ENCODE measurements at regions not wholly inside any gene's neighbourhood (a gene's known extent, or its start where the extent isn't known, plus 50 kb on each side); places are given as distances from the start of the nearest gene placed in this dataset.

DNA sequence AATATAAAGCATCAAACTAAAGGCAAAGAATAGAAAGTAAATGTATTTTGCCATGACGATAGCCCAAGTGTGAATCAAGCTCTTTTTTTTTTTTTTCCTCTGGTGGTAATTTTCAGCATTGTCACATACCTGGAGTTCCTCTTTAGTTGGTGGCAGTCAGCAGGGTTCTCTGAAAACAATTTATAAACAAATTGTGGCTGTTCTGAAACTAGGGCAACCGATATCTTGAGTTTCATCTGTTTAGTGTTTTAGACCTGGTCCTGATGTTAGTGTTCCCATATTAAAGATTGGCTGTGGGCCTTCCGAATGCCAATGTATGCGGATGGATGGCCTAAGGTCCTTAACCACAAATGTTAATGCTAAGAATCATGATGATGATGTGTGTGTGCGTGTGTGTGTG is 713.1 kb downstream of the GATA3 start:
- TF ChIP-seq, protein P1, sequence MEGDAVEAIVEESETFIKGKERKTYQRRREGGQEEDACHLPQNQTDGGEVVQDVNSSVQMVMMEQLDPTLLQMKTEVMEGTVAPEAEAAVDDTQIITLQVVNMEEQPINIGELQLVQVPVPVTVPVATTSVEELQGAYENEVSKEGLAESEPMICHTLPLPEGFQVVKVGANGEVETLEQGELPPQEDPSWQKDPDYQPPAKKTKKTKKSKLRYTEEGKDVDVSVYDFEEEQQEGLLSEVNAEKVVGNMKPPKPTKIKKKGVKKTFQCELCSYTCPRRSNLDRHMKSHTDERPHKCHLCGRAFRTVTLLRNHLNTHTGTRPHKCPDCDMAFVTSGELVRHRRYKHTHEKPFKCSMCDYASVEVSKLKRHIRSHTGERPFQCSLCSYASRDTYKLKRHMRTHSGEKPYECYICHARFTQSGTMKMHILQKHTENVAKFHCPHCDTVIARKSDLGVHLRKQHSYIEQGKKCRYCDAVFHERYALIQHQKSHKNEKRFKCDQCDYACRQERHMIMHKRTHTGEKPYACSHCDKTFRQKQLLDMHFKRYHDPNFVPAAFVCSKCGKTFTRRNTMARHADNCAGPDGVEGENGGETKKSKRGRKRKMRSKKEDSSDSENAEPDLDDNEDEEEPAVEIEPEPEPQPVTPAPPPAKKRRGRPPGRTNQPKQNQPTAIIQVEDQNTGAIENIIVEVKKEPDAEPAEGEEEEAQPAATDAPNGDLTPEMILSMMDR (IDR thresholded peaks at IDR 0.05; ENCODE audit: insufficient read depth, low read length, poor library complexity, severe bottlenecking) = no peak
- no peak for TF ChIP-seq EZH2phosphoT487 (conservative IDR thresholded peaks at IDR 0.05; ENCODE audit: low read length)
